ENCODE measurements at regions not wholly inside any gene's neighbourhood (a gene's known extent, or its start where the extent isn't known, plus 50 kb on each side); places are given as distances from the start of the nearest gene placed in this dataset.

GRCh38 chr1:222956601-222957000 lies 141.8 kb downstream of the DISP1 start:
- no peaks in the 10 kb centered on the region for H4K20me1 ChIP-seq (ENCODE audit: insufficient read depth)
- H3K9me2 ChIP-seq (ENCODE audit: insufficient read depth), result no peaks in the 10 kb centered on the region
- H2AFZ ChIP-seq (ENCODE audit: low read depth, low read length, poor library complexity, severe bottlenecking), result no peak overlapping the region
- no peak overlapping the region for H3K4me2 ChIP-seq (ENCODE audit: low read length)
- ATAC-seq (no peak), DNase-seq (ENCODE audit: low read depth, low spot score) (no peak)
- no TSS peak for BruUV-seq (replicated peaks)
- TF ChIP-seq ELF1 (IDR thresholded peaks at IDR 0.05; ENCODE audit: borderline replicate concordance, low read depth), result no peak
- TF ChIP-seq YY1 (IDR thresholded peaks at IDR 0.05; ENCODE audit: extremely low read depth, insufficient replicate concordance, low read depth, low read length), result no peak
- no peak for TF ChIP-seq MAX (IDR thresholded peaks at IDR 0.05)
- CTCF ChIA-PET, result no interaction called here
- H3K27ac ChIP-seq (ENCODE audit: low read depth, low read length), result no peak overlapping the region
- H3K9me3 ChIP-seq (ENCODE audit: control insufficient read depth in 1 of 2, insufficient read depth in 1 of 2, low read depth in 1 of 2, low read length in 2 of 2), result no peaks in the 10 kb centered on the region
- H3K27me3 ChIP-seq (ENCODE audit: insufficient read depth, low read length), result no peaks in the 10 kb centered on the region
- H3K79me2 ChIP-seq (ENCODE audit: insufficient read depth, low read length), result no peaks in the 10 kb centered on the region
- H3K36me3 ChIP-seq (ENCODE audit: control insufficient read depth in 1 of 2, insufficient read depth in 2 of 2, low read length in 2 of 2), result no peaks in the 10 kb centered on the region
- H3K4me3 ChIP-seq (replicated peaks in 1 of 2; ENCODE audit: low read depth in 1 of 2, low read length in 2 of 2), result no peak overlapping the region
- RAD21 ChIA-PET (ENCODE audit: low non-redundant PET in 1 of 2, low total read pairs in 2 of 2, uncharacterized antibody in 2 of 2, unreplicated experiment in 2 of 2), result no interaction called here
- intact Hi-C loops (cut with micrococcal nuclease), result no loop called here
- no peaks in the 10 kb centered on the region for H3K4me1 ChIP-seq (ENCODE audit: control insufficient read depth in 1 of 2, insufficient read depth in 2 of 2, low read length in 2 of 2)
- no peak overlapping the region for H3K9ac ChIP-seq (ENCODE audit: low read length)
- POLR2A ChIA-PET, result no interaction called here

- H3K79me2 ChIP-seq (ENCODE audit: insufficient read depth, low read length), result no peaks in the 10 kb centered on the region
- H3K9me3 ChIP-seq (ENCODE audit: control insufficient read depth in 1 of 2, insufficient read depth in 1 of 2, low read depth in 1 of 2, low read length in 2 of 2), result no peaks in the 10 kb centered on the region
- H3K27ac ChIP-seq (ENCODE audit: low read depth, low read length), result no peak overlapping the region
- H3K36me3 ChIP-seq (ENCODE audit: control insufficient read depth in 1 of 2, insufficient read depth in 2 of 2, low read length in 2 of 2), result no peaks in the 10 kb centered on the region
- H3K4me3 ChIP-seq (replicated peaks in 1 of 2; ENCODE audit: low read depth in 1 of 2, low read length in 2 of 2), result no peak overlapping the region
- no peaks in the 10 kb centered on the region for H3K4me1 ChIP-seq (ENCODE audit: control insufficient read depth in 1 of 2, insufficient read depth in 2 of 2, low read length in 2 of 2)
- no peaks in the 10 kb centered on the region for H3K27me3 ChIP-seq (ENCODE audit: insufficient read depth, low read length)
- ChIA-PET POLR2A (no interaction called here), CTCF (no interaction called here), RAD21 (ENCODE audit: low non-redundant PET in 1 of 2, low total read pairs in 2 of 2, uncharacterized antibody in 2 of 2, unreplicated experiment in 2 of 2) (no interaction called here)
- ATAC-seq (no peak), DNase-seq (ENCODE audit: low read depth, low spot score) (no peak)
- no peak overlapping the region for H2AFZ ChIP-seq (ENCODE audit: low read depth, low read length, poor library complexity, severe bottlenecking)
- H3K4me2 ChIP-seq (ENCODE audit: low read length), result no peak overlapping the region
- no peak overlapping the region for H3K9ac ChIP-seq (ENCODE audit: low read length)
- intact Hi-C loops (cut with micrococcal nuclease), result no loop called here
- H4K20me1 ChIP-seq (ENCODE audit: insufficient read depth), result no peaks in the 10 kb centered on the region
- no peaks in the 10 kb centered on the region for H3K9me2 ChIP-seq (ENCODE audit: insufficient read depth)
- BruUV-seq (replicated peaks), result no TSS peak
- TF ChIP-seq MAX (IDR thresholded peaks at IDR 0.05), result no peak
- TF ChIP-seq RAD21 (IDR thresholded peaks at IDR 0.05; ENCODE audit: low read depth), result no peak
- TF ChIP-seq FOSL1 (IDR thresholded peaks at IDR 0.05; ENCODE audit: low read depth), result no peak
- TF ChIP-seq ZNF274 (IDR thresholded peaks at IDR 0.05; ENCODE audit: low read depth, low read length), result no peak
- no peak for TF ChIP-seq JUND (IDR thresholded peaks at IDR 0.05)
- no peak for TF ChIP-seq TCF7L2 (IDR thresholded peaks at IDR 0.05; ENCODE audit: borderline replicate concordance, extremely low read depth, insufficient read depth, insufficient read length)
- no peak for TF ChIP-seq ZFX (IDR thresholded peaks at IDR 0.05)
- no peak for TF ChIP-seq SP1 (IDR thresholded peaks at IDR 0.05; ENCODE audit: low read depth)
- TF ChIP-seq CTCF (IDR thresholded peaks at IDR 0.05 in 2 of 3, conservative IDR thresholded peaks at IDR 0.05 in 1 of 3; ENCODE audit: borderline replicate concordance in 1 of 3, insufficient read depth in 1 of 3, low read depth in 2 of 3, low read length in 2 of 3), result no peak
- TF ChIP-seq SIN3A (IDR thresholded peaks at IDR 0.05; ENCODE audit: low read depth), result no peak
- TF ChIP-seq POLR2AphosphoS5 (IDR thresholded peaks at IDR 0.05; ENCODE audit: low read depth, low read length), result no peak
- TF ChIP-seq ZBTB33 (IDR thresholded peaks at IDR 0.05; ENCODE audit: extremely low read depth, insufficient replicate concordance, low read length), result no peak
- no peak for TF ChIP-seq ELF1 (IDR thresholded peaks at IDR 0.05; ENCODE audit: borderline replicate concordance, low read depth)
- TF ChIP-seq CBX3 (IDR thresholded peaks at IDR 0.05; ENCODE audit: low read depth), result no peak
- no peak for TF ChIP-seq EGR1 (IDR thresholded peaks at IDR 0.05; ENCODE audit: low read depth)
These were observed 152.8 kb downstream of the DISP1 start for GRCh38 chr1:222967466-222968240.
